ENCODE measurements at regions not wholly inside any gene's neighbourhood (a gene's known extent, or its start where the extent isn't known, plus 50 kb on each side); places are given as distances from the start of the nearest gene placed in this dataset.

- H3K27me3 Mint-ChIP-seq (ENCODE audit: low read depth in 2 of 2) = no peaks in the 10 kb centered on the region
- intact Hi-C loops (cut with micrococcal nuclease) = no loop called here
Measured at GRCh38 chr4:83831588-83831987, 295.7 kb downstream of the GPAT3 start.

GRCh38 chr4:83830138-83830888 is 294.4 kb downstream of the GPAT3 start:
- Mint-ChIP-seq H3K36me3 (no peaks in the 10 kb centered on the region), H3K27me3 (ENCODE audit: low read depth in 2 of 2) (no peaks in the 10 kb centered on the region), H3K4me1 (no peaks in the 10 kb centered on the region), H3K4me3 (no peak overlapping the region), H3K27ac (no peak overlapping the region), H3K9me3 (peaks cover 0 to 8% of the 10 kb centered on the region in 2 donors)
- DNase-seq = no peak
- Histone ChIP-seq H3K36me3 (ENCODE audit: control insufficient read depth, insufficient read depth, low read length) (no peaks in the 10 kb centered on the region), H3K27me3 (ENCODE audit: control insufficient read depth, insufficient read depth, low read length) (no peaks in the 10 kb centered on the region), H3K4me3 (ENCODE audit: low read length) (no peak overlapping the region), H3K9me3 (ENCODE audit: control insufficient read depth, insufficient read depth, low read length) (no peaks in the 10 kb centered on the region), H3K27ac (ENCODE audit: low read length) (no peak overlapping the region), H3K4me1 (ENCODE audit: control insufficient read depth, insufficient read depth, low read length) (no peaks in the 10 kb centered on the region)
- intact Hi-C loops (cut with micrococcal nuclease) = no loop called here
- ATAC-seq = no peak
- no peak for TF ChIP-seq CTCF (IDR thresholded peaks at IDR 0.05)
- 55% methylated on average over 5 of the region's 5 CpGs for WGBS (ENCODE audit: insufficient coverage)

More at GRCh38 chr4:83831588-83831987, 295.7 kb downstream of the GPAT3 start:
- H3K27me3 ChIP-seq (ENCODE audit: control insufficient read depth, insufficient read depth, low read length) = no peaks in the 10 kb centered on the region
- H3K4me3 ChIP-seq (ENCODE audit: low read length) = no peak overlapping the region
- H3K9me3 Mint-ChIP-seq = peaks cover 0 to 8% of the 10 kb centered on the region in 2 donors
- no peak overlapping the region for H3K27ac Mint-ChIP-seq
- no peaks in the 10 kb centered on the region for H3K9me3 ChIP-seq (ENCODE audit: control insufficient read depth, insufficient read depth, low read length)
- no peaks in the 10 kb centered on the region for H3K4me1 ChIP-seq (ENCODE audit: control insufficient read depth, insufficient read depth, low read length)
- no peak for ATAC-seq
- no peak overlapping the region for H3K4me3 Mint-ChIP-seq
- DNase-seq = no peak
- no peaks in the 10 kb centered on the region for H3K4me1 Mint-ChIP-seq
- H3K27ac ChIP-seq (ENCODE audit: low read length) = no peak overlapping the region
- TF ChIP-seq CTCF (IDR thresholded peaks at IDR 0.05) = no peak
- no peaks in the 10 kb centered on the region for H3K36me3 ChIP-seq (ENCODE audit: control insufficient read depth, insufficient read depth, low read length)
- no peaks in the 10 kb centered on the region for H3K36me3 Mint-ChIP-seq

GRCh38 chr4:83828601-83829000 is 292.7 kb downstream of the GPAT3 start:
- TF ChIP-seq CTCF (IDR thresholded peaks at IDR 0.05) = no peak
- Histone ChIP-seq H3K4me3 (ENCODE audit: low read length) (no peak overlapping the region), H3K27me3 (ENCODE audit: control insufficient read depth, insufficient read depth, low read length) (no peaks in the 10 kb centered on the region), H3K36me3 (ENCODE audit: control insufficient read depth, insufficient read depth, low read length) (no peaks in the 10 kb centered on the region), H3K4me1 (ENCODE audit: control insufficient read depth, insufficient read depth, low read length) (no peaks in the 10 kb centered on the region), H3K9me3 (ENCODE audit: control insufficient read depth, insufficient read depth, low read length) (no peaks in the 10 kb centered on the region), H3K27ac (ENCODE audit: low read length) (no peak overlapping the region)
- ATAC-seq = no peak
- DNase-seq = no peak
- H3K4me3 Mint-ChIP-seq = no peak overlapping the region
- no peaks in the 10 kb centered on the region for H3K36me3 Mint-ChIP-seq
- intact Hi-C loops (cut with micrococcal nuclease) = no loop called here
- H3K9me3 Mint-ChIP-seq = peaks cover 0 to 5% of the 10 kb centered on the region in 2 donors
- no peaks in the 10 kb centered on the region for H3K4me1 Mint-ChIP-seq
- H3K27ac Mint-ChIP-seq = no peak overlapping the region
- no peaks in the 10 kb centered on the region for H3K27me3 Mint-ChIP-seq (ENCODE audit: low read depth in 2 of 2)
- WGBS (ENCODE audit: insufficient coverage) = 72% methylated on average over 2 of the region's 2 CpGs

GRCh38 chr4:83821493-83821892 is 285.6 kb downstream of the GPAT3 start:
- Mint-ChIP-seq H3K9me3 (peaks cover 6 to 10% of the 10 kb centered on the region in 2 donors), H3K4me3 (no peak overlapping the region), H3K27me3 (ENCODE audit: low read depth in 2 of 2) (no peaks in the 10 kb centered on the region), H3K27ac (no peak overlapping the region), H3K36me3 (no peaks in the 10 kb centered on the region), H3K4me1 (no peaks in the 10 kb centered on the region)
- Histone ChIP-seq H3K27ac (ENCODE audit: low read length) (no peak overlapping the region), H3K36me3 (ENCODE audit: control insufficient read depth, insufficient read depth, low read length) (no peaks in the 10 kb centered on the region), H3K4me3 (ENCODE audit: low read length) (no peak overlapping the region), H3K27me3 (ENCODE audit: control insufficient read depth, insufficient read depth, low read length) (no peaks in the 10 kb centered on the region), H3K4me1 (ENCODE audit: control insufficient read depth, insufficient read depth, low read length) (no peaks in the 10 kb centered on the region), H3K9me3 (ENCODE audit: control insufficient read depth, insufficient read depth, low read length) (peaks cover 5% of the 10 kb centered on the region)
- intact Hi-C loops (cut with micrococcal nuclease) = no loop called here
- DNase-seq (no peak), ATAC-seq (no peak)
- TF ChIP-seq CTCF (IDR thresholded peaks at IDR 0.05) = no peak
